Caco-2 (cell line): ENCODE measurements at regions not wholly inside any gene's neighbourhood (a gene's known extent, or its start where the extent isn't known, plus 50 kb on each side); places are given as distances from the start of the nearest gene placed in this dataset.

Experiments
- BruUV-seq: library from RNA; stranded (reverse); fragments of 400-500 nt; replicated peaks from 2 replicates; lab custom pipeline; 2021; lab: Mats Ljungman, UMichigan
- CTCF ChIA-PET: fragments of 300-600 bp; sonication (Branson Sonifier 250); formaldehyde crosslinking; loops from one replicate; lab custom pipeline; 2022; ENCODE audit warnings: antibody characterized with exemption; lab: Charles Lee
- POLR2A ChIA-PET: fragments of 300-600 bp; sonication (Branson Sonifier 250); formaldehyde crosslinking; loops from one replicate; lab custom pipeline; 2022; ENCODE audit warnings: antibody characterized with exemption; lab: Charles Lee
- DNase-seq, 2 experiments: peaks; one replicate each; pipeline versions ENCODE4 v3.0.0 to v3.0.0-alpha.2; 2020 to 2022
- H3K27me3 ChIP-seq: replicated peaks from 2 replicates; pipeline ENCODE4 v1.6.0; 2011; ENCODE audit warnings: low read length; ENCODE audit not compliant: control insufficient read depth, insufficient read depth
- H3K36me3 ChIP-seq: 2 replicates; pipeline ENCODE4 v1.5.1; 2011; ENCODE audit warnings: low read length; ENCODE audit not compliant: control insufficient read depth, insufficient read depth
- H3K4me1 ChIP-seq: fragments of 250-450 bp; sonication (Bioruptor Pico); 2 replicates; pipeline ENCODE4 v1.5.1; 2020; ENCODE audit warnings: mild to moderate bottlenecking
- H3K4me3 ChIP-seq: 2 replicates; pipeline ENCODE4 v1.5.1; 2011; ENCODE audit warnings: low read depth, mild to moderate bottlenecking, control low read depth, low read length
- H3K9me3 ChIP-seq: fragments of 250-450 bp; sonication (Bioruptor Pico); 2 replicates; pipeline ENCODE4 v1.5.1; 2020; ENCODE audit warnings: mild to moderate bottlenecking, moderate library complexity
- H3K27ac Mint-ChIP-seq: one replicate; pipeline ENCODE4 v1.8.0; 2022; ENCODE audit warnings: mixed read lengths; ENCODE audit not compliant: unreplicated experiment
- H3K27me3 Mint-ChIP-seq: one replicate; pipeline ENCODE4 v1.8.0; 2022; ENCODE audit warnings: mixed read lengths; ENCODE audit not compliant: insufficient read depth, unreplicated experiment
- H3K36me3 Mint-ChIP-seq: one replicate; pipeline ENCODE4 v1.8.0; 2022; ENCODE audit warnings: mild to moderate bottlenecking, mixed read lengths; ENCODE audit not compliant: insufficient read depth, unreplicated experiment
- H3K4me1 Mint-ChIP-seq: one replicate; pipeline ENCODE4 v1.8.0; 2022; ENCODE audit warnings: low read depth, mixed read lengths; ENCODE audit not compliant: unreplicated experiment
- H3K4me3 Mint-ChIP-seq: one replicate; pipeline ENCODE4 v1.8.0; 2022; ENCODE audit warnings: mild to moderate bottlenecking, moderate library complexity, mixed read lengths; ENCODE audit not compliant: unreplicated experiment
- H3K9me3 Mint-ChIP-seq: one replicate; pipeline ENCODE4 v1.8.0; 2022; ENCODE audit warnings: mixed read lengths; ENCODE audit not compliant: unreplicated experiment
- CTCF ChIP-seq, 2 experiments: fragments of 200-600 bp in 1 of 2; IDR thresholded peaks; 1 replicate in 1 of 2; 2 replicates in 1 of 2; pipeline versions ENCODE4 v1.5.1 to v1.8.0; 2011 to 2022; ENCODE audit warnings: antibody characterized with exemption in 1 of 2, control low read depth in 1 of 2, inconsistent platforms in 1 of 2, low read depth in 1 of 2, low read length in 1 of 2, mild to moderate bottlenecking in 1 of 2, moderate library complexity in 1 of 2; ENCODE audit not compliant: insufficient read depth in 1 of 2, severe bottlenecking in 1 of 2, unreplicated experiment in 1 of 2
- intact Hi-C: fragments of 100-400 bp; cut with micrococcal nuclease; formaldehyde crosslinking; loops from one replicate; pipeline ENCODE4 v1.10.0; 2022; ENCODE audit not compliant: unreplicated experiment

GRCh38 chr21:38979271-38980121 is 173.8 kb downstream of the ETS2 start:
- ChIA-PET CTCF (no interaction called here), POLR2A (no interaction called here)
- Mint-ChIP-seq H3K27ac (peak overlapping the region; percentile 53), H3K4me1 (peaks cover 23% of the 10 kb centered on the region), H3K4me3 (no peak overlapping the region), H3K9me3 (no peaks in the 10 kb centered on the region), H3K27me3 (no peaks in the 10 kb centered on the region), H3K36me3 (peaks cover 5% of the 10 kb centered on the region)
- BruUV-seq, result no TSS peak
- H3K36me3 ChIP-seq, result no peaks in the 10 kb centered on the region
- no peak for DNase-seq
- H3K4me3 ChIP-seq, result no peak overlapping the region
- H3K9me3 ChIP-seq, result no peaks in the 10 kb centered on the region
- no peak for TF ChIP-seq CTCF (IDR thresholded peaks at IDR 0.05; ENCODE audit: insufficient read depth in 1 of 2, low read depth in 1 of 2, low read length in 1 of 2, severe bottlenecking in 1 of 2, unreplicated experiment in 1 of 2)
- intact Hi-C loops, result no loop called here
- H3K27me3 ChIP-seq, result no peaks in the 10 kb centered on the region
- peaks cover 34% of the 10 kb centered on the region for H3K4me1 ChIP-seq

DNA sequence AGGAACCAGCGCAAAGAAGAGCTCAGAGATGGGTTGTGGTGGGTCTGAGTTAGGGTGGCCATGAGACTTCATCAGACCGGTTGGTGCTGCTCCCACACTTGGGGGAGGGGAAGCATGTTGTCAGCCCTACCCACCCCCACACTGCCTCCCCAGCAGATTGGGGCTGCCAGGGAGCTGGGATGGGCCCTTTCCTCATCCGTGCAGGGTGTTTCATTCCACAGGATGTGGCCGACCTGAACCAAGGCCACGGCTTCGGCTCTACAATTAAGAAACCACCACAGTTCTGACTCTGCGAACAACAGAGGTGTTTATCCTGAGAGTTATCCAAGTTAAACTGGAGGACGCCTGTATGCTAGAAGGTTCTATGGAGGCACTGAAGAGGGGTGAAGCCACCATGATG is 171.2 kb downstream of the ETS2 start:
- no peaks in the 10 kb centered on the region for H3K36me3 ChIP-seq
- ChIA-PET POLR2A (no interaction called here), CTCF (no interaction called here)
- no peak for TF ChIP-seq CTCF (IDR thresholded peaks at IDR 0.05; ENCODE audit: insufficient read depth in 1 of 2, low read depth in 1 of 2, low read length in 1 of 2, severe bottlenecking in 1 of 2, unreplicated experiment in 1 of 2)
- no TSS peak for BruUV-seq
- H3K9me3 Mint-ChIP-seq, result no peaks in the 10 kb centered on the region
- no peaks in the 10 kb centered on the region for H3K27me3 Mint-ChIP-seq
- H3K4me1 Mint-ChIP-seq, result peaks cover 21% of the 10 kb centered on the region
- H3K4me1 ChIP-seq, result peaks cover 23% of the 10 kb centered on the region
- intact Hi-C loops, result no loop called here
- H3K4me3 ChIP-seq, result no peak overlapping the region
- H3K4me3 Mint-ChIP-seq, result no peak overlapping the region
- H3K9me3 ChIP-seq, result no peaks in the 10 kb centered on the region
- peaks cover 5% of the 10 kb centered on the region for H3K36me3 Mint-ChIP-seq
- no peak for DNase-seq
- H3K27me3 ChIP-seq, result no peaks in the 10 kb centered on the region
- no peak overlapping the region for H3K27ac Mint-ChIP-seq

GRCh38 chr21:38973552-38973951 is 167.8 kb downstream of the ETS2 start:
- intact Hi-C loops, result no loop called here
- CTCF ChIA-PET, result interaction anchor here (1.2 kb wide), 1 partner anchor 16 kb away, joined by 3 read pairs; no protein-coding TSS in a partner anchor
- no peak overlapping the region for H3K27ac Mint-ChIP-seq
- Histone ChIP-seq H3K9me3 (no peaks in the 10 kb centered on the region), H3K4me3 (no peak overlapping the region), H3K36me3 (no peaks in the 10 kb centered on the region), H3K27me3 (no peaks in the 10 kb centered on the region), H3K4me1 (no peaks in the 10 kb centered on the region)
- BruUV-seq, result no TSS peak
- TF ChIP-seq CTCF (IDR thresholded peaks at IDR 0.05; ENCODE audit: insufficient read depth in 1 of 2, low read depth in 1 of 2, low read length in 1 of 2, severe bottlenecking in 1 of 2, unreplicated experiment in 1 of 2), result no peak
- no peak for DNase-seq
- no peaks in the 10 kb centered on the region for H3K27me3 Mint-ChIP-seq
- H3K36me3 Mint-ChIP-seq, result no peaks in the 10 kb centered on the region
- POLR2A ChIA-PET, result no interaction called here
- no peaks in the 10 kb centered on the region for H3K4me1 Mint-ChIP-seq
- H3K4me3 Mint-ChIP-seq, result no peak overlapping the region
- no peaks in the 10 kb centered on the region for H3K9me3 Mint-ChIP-seq
